SH-SY5Y (cell line): ENCODE measurements at regions not wholly inside any gene's neighbourhood (a gene's known extent, or its start where the extent isn't known, plus 50 kb on each side); places are given as distances from the start of the nearest gene placed in this dataset.

Experiments used
- GATA2 ChIP-seq: IDR thresholded peaks from 2 replicates; pipeline ENCODE4 v1.6.1; 2011; ENCODE audit warnings: mild to moderate bottlenecking, low read depth, low read length
- GATA3 ChIP-seq: IDR thresholded peaks from 2 replicates; pipeline ENCODE4 v1.6.1; 2011; ENCODE audit warnings: low read depth, mild to moderate bottlenecking, low read length, moderate library complexity

DNA sequence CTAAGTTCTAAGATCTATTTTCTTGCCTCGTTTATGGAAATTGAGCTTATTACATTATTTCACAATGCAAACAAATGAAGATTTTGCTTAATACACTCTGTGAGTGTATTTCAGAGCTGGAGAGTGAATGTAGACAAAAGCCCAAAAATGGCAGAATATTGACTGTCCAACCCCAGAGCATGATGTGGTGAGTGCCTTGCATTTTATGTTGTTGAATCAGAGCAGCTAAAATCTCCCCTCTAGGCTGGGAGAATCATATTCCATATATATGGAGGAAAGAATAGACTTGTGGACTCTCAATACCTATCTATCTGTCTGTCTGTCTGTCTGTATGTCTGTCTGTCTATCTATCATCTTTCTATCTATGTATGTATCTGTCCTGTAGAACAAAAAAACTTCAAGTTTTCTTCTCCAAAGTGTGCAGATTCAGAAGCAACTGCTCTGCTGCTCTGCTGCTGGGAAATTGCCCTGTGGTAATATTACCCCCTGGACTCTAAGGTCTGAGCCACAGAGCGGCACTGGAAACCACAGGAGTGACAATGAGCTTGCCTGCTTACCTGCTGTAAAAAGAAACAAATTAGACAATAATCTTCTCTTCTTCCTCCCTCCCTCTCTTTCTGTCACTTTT is 209.4 kb upstream of the PRICKLE1 start:
- TF ChIP-seq GATA3, result no peak
- TF ChIP-seq GATA2, result no peak
